GM19397 (cell line): ENCODE measurements at regions not wholly inside any gene's neighbourhood (a gene's known extent, or its start where the extent isn't known, plus 50 kb on each side); places are given as distances from the start of the nearest gene placed in this dataset.

Experiments
- ATAC-seq: cut with Tn5 transposase; IDR thresholded peaks from one replicate; pipeline ENCODE4 v1.9.1; 2021; ENCODE audit warnings: mild to moderate bottlenecking, moderate library complexity; ENCODE audit not compliant: unreplicated experiment

DNA sequence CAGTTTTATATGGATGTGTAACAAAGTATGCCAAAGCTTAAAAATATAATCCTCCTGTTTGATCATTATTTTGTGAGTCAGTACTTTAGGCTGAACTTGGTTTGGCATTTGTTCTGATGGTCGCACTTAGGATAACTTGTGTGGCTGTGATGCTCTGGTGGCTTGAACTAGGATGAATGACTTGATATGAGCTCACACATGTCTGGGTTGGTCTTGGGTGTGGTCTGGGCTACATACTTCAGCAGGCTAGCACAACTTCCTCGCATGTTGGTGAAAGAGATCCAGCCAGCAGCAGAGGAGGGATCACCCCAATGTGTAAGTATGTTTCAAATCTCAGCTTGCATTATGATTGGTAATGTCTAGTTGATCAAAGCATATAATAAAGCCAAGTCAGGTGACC lies 969.1 kb upstream of the PCDH9 start:
- ATAC-seq: no peak

DNA sequence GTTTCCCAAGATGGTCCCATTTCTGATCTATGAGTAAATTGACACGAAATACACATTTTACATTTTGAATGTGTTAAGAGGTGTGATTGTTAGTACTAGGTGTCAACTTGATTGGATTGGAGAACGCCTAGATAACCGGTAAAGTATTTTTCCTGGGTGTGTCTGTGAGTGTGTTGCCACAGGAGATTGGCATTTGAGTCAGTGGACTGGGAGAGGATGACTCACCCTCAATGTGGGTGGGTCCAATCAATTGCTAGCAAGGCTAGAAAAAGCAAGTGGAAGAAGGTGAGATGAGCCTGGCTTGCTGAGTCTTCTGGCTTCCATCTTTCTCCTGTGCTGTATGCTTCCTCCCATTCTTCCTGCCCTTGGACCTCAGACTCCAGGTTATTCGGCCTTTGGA lies 960.7 kb upstream of the PCDH9 start:
- no peak for ATAC-seq

DNA sequence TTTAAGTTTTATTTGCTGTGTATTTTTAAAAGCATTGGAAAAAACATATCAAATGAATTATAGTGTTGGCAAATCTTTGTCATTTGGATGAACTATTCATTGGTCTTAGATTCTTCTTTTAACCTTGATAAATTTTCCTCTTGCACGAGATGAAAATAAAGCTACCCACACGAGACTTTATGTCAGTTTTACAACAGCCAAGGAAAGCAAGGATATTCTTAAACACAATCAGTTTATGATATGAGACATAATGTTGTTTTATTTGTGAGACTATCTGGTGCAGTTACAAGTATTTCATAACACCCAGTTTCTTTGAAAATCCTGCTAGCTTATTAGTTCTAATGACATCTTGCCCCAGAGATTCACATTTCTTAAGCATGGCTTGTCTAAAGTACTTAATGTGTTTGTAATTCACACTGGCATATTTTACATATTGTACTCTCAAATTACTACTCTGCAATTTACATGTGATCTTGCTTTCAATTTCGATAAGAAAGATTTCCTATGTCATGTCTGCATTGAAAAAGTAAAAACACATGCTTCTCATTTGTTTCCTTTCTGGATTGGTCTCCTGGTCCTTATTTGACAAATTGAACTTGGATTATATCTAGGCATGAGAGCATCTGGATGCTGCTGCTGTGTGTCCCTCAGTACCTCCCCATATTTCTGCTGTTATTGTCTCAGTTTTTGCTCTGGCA lies 955.5 kb upstream of the PCDH9 start:
- ATAC-seq: no peak

DNA sequence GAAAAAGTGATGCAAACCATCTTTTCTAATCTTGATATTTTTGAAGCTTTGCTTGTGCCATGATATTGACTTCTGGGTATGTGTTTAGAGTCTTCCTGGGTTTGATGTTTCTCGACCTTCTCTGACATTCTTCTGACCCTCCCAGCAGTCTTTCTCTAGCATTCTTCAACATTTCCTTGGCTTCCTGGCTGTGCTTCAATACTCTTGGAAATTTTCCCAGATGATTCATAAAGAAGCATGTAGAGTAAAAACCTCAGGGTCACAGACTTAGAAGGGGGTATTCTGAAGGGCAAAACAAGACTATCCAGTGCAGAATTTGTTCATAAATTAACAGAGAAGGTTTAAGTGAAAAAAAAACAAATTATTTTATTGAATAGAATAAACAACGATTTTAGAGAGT lies 946.3 kb upstream of the PCDH9 start:
- no peak for ATAC-seq

DNA sequence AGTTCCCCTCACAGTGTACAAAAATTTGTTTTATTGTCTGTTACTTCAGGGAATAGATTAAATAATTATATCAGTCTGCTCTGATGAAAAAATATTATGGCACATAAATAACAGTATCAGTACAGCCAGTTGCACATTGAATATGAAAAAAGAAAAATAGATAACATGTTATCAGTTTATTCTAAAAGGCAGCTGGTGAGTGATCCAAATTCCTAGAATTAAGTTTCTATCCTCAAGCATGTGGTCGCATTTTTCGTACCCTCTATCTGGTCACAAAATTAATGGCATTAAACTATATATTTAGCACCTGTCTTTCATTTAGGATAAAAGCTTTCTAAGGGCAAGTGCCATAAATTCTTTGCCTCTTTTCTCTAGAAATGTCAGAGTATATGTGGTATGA lies 944.8 kb upstream of the PCDH9 start:
- no peak for ATAC-seq

DNA sequence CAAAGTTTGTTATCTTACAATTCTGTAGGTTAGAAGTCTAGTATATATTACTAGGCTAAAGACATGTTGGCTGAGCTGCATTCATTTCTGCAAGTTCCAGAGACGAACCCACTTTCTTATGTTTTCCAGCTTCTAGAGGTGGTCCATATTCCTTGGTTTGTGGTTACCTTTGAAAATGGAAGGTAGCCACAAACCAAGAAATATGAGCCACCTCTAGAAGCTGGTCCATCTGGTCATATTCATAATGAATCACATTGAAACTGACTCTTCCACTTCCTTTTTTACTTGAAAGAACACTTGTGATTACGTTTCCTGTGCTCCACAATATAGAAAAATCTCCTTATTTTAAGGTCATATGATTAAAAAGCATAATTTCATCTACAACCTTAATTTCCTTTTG lies 943.0 kb upstream of the PCDH9 start:
- no peak for ATAC-seq

DNA sequence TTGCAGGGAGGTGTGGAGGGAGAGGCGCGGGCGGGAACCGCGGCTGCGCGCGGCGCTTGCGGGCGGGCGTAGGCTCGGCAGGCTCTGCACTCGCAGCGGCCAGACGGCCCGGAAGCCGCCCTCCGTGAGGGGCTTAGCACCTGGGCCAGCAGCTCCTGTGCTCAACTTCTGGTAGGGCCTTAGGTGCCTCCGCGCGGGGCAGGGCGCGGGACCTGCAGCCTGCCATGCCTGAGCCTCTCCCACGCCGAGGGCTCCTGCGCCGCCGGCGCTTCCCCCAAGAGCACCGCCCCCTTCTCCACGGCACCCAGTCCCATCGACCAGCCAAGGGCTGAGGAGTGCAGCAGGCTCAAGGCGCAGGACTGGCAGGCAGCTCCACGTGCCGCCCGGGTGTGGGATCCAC lies 940.8 kb upstream of the PCDH9 start:
- no peak for ATAC-seq

DNA sequence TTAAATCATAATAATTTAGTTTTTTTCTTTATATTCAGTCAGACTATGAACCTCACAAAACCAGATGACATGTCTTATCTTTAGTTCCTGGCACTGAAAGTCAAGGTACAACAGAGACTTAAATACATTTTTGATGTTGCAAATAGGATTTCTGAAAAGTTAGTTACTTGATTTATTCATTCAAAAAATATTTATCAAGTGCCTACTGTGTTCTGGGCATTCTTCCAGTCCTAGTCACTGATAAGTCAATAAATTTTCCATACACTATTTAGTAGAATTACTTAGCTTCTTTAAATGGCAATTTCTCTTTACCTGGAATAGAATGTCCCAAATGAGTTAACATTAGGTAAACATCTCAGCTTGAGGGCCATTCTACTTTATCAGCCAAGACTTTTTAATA lies 938.3 kb upstream of the PCDH9 start:
- no peak for ATAC-seq

DNA sequence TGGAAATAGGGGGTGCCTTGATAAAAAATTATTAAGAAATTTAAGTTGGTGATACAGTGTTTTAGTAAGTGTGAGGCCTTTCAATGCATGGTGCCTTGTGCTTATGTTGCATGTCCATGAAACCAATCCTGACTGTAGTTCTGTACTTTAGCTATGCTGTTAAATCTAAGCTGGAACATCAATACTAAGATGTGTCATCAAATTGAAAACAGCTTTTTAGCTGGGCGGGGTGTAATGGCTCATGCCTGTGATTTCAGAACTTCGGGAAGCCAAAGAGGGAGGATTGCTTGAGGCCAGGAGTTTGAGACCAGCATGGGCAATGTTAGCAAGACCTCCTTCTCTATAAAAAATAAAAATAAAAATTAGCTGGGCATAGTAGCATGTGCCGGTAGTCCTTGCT lies 930.3 kb upstream of the PCDH9 start:
- ATAC-seq: no peak

DNA sequence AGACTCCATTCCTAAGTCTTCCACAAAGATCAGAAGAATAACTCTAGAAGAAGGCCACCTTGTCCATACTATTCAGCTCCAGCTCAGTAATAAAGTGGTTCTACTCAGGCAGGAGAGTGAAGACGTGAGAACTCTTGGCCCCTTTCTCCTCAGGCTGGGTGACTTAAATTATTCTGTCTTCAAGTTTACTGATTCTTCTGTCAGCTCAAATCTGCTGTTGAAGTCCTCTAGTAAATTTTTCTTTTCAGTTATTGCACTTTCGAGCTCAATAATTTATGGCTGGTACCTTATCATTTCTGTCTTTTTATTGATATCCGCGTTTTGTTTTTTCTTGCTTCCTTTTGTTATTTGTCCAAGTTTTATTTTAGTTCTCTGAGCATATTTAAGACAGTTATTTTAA lies 922.3 kb upstream of the PCDH9 start:
- no peak for ATAC-seq

DNA sequence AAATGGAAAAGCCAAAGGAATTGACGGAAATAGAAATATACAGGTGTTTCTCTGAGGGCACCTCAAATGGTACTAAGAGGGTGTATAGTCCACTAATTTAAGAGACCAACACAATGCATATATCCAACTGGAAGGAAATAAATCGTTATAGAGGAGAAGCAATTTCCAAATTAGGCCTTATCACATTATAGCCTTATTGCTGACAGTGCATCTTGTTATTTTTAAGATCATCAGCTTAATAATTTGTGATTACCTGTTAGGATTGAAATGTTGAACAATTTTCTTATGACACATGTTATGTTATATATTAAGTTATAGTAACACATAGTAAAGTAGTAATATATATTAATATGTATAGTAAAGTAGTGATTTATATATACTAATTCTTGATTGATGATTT lies 915.7 kb upstream of the PCDH9 start:
- ATAC-seq: no peak

DNA sequence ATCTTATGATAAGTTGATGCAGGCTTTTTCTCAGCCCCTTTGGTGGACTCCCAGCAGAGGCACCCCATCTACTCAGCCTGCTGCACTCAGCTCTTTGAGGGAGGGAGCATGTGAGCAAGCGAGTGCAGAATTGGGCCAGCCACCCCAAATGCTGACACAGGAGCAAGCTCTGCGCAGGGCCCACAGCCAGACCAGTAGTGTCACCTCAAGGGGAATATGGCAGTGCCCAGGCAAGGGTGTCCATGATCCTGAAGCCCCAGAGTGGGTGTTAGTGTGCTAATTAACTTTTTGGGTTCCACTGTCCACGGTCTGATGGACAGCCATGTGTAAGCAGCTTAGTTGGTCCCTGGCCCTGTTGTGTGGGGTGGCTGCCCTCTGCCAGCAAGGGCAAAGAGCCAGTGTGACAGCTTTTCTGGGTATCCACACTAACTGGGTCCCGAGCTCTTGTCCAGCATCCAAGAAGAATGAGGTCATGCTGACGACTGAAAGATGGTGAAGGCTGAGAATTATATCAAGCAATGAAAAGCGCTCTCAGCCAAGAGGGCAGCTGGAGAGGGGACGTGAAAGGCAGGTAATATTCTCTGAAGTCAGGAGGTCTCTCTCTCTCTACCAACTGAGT lies 898.3 kb upstream of the PCDH9 start:
- ATAC-seq: no peak

DNA sequence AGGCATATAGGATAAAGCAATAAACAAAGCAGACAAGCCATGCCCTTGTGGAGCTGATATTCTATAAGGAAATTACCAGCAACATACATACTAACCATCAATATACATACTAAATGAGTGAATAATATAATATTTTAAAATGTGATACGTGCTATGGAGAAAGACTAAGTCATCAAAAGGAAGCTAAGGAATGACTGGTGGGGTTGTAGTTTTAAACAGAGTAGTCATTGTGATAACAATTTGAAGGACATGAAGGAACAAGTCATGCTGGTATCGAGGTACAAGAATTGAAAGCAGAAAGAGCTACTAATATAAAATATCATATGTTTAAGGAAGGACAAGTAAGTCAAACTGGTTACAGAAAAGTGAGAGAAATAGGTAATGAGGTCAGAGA lies 894.9 kb upstream of the PCDH9 start:
- ATAC-seq: no peak

DNA sequence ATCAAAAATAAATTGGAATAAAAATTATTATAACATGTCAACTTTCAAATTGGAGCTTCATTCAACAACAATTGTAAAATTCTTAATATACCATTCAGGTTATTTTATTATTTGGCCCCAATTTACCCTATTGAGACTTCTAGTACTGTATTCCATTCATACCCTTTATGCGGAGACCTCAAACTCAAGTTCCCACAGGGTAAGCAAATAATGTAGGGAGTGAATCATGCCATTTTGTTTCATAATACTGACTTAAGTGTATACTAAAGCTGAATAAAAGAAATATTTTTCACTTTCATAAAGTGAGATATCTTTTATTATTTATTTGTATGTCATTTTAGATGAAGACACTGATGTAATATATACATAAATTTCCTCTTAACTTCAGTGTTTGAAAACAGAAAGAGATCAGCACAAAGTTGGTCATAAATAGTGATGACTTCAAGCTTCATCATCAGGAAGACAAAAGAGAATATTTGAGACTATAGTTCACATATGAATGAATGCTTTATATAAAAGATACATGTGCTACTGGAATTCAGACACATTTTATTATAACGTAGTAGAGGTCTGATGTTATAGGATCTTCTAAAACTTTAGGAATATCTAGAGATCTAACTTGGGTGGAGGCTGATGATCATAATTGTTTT lies 894.4 kb upstream of the PCDH9 start:
- no peak for ATAC-seq

DNA sequence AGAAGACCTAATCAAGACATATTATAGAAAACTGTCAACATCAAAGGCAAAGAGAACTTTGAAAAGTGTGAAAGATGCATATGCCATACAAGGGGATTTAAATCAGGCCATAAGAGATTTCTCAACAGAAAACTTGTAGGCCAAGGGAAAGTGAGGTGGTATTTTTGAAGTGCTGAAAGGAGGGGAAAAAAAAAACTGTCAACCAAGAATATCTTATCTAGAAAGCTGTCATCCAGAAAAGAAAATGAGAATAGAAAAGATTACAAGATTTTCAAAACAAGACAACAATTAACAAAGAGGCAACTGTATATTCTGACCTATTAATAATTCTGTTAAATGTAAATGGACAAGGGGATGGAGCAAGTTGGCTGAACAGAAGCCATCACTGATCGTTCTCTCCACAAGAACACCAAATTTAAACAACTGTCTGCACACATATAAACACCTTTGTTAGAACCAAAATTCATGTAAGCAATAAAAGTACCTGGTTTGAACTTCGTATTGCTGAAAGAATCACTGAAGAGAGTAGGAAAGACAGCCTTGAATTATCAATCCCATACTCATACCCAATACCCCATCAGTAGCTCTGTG lies 880.1 kb upstream of the PCDH9 start:
- no peak for ATAC-seq

DNA sequence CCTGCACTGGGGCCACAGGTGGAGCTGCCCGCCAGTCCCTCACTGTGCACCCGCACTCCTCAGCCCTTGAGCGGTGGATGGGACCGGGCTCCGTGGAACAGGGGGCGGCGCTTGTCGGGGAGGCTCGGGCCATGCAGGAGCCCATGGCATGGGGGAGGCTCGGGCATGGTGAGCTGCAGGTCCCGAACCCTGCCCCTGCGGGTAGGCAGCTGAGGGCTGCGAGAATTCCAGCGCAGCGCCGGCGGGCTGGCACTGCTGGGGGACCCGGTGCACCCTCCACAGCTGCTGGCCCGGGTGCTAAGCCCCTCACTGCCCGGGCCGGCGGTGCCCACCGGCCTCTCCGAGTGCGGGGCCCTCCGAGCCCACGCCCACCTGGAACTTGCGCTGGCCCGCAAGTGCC lies 877.5 kb upstream of the PCDH9 start:
- ATAC-seq: no peak

DNA sequence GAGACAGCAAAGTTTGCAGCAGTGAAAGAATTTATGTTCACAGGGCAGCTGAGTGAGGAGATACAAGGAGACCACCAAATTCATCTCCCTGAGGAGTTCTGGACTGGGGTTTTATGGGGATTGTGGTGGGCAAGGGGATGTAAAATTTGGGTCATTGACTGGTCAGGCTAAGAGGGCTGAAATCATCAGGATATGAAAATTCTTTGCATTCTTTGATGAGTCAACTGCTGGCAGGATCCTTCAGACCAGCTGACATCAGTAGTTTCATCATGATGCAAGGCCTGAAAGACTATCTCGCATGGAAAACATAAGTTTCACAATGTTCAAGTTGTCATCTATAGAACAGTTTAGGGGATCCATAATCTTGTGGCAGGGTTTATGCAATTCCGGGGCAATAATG lies 869.5 kb upstream of the PCDH9 start:
- no peak for ATAC-seq

DNA sequence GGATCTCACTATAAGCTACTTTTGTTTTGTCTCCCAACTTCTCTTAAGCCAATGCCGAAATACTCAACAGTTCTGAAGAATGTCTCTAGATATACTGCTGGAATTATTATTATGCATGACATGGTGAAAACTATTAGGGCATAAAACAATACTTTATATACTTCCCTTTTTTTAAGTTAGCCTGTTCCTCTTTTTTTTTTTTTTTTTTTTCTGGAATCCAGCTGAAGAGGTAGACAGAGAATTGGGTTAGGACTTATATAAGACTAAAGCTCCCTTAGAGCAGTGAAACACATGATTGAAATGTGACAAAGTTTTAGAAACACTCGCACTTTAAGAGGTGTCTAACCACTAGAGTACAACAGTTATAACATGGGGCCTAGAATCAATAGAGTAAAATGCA lies 850.9 kb upstream of the PCDH9 start:
- no peak for ATAC-seq

DNA sequence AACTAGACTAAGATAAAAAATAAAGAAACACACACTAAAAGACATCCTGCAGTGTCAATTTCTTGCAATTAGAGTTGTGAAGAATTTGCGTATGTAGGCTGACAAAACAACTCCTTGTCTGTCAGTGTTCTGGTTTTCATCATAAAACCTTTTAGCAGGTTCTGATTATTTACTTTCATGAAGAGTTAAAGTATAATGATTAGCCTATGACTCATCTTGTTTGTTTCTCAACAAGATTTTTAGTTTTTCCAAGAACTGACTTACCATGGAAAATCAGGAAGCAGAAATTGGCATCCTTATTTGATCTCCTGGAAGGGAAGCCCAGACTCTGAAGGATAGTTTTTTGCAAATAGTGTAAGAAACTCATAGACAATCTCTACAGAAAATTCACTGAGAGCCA lies 848.7 kb upstream of the PCDH9 start:
- ATAC-seq: no peak

DNA sequence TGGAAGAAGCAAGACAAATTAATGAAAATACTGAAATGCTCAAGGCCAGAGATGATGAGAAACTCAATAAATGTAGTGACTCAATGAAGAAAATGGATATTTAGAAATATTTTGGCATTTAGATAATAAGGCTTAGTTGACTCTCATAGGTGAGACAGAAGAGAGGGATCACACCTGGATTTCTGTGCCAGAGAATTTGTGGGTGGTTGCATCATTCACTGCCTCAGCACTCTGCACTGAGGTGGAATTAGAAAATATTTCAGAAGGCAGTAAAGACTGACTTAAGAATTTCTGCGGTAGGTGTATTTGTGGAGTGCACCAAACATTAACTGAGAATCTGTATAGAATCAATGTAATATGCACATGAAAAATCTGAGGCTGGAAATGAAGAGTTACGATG lies 848.3 kb upstream of the PCDH9 start:
- no peak for ATAC-seq

DNA sequence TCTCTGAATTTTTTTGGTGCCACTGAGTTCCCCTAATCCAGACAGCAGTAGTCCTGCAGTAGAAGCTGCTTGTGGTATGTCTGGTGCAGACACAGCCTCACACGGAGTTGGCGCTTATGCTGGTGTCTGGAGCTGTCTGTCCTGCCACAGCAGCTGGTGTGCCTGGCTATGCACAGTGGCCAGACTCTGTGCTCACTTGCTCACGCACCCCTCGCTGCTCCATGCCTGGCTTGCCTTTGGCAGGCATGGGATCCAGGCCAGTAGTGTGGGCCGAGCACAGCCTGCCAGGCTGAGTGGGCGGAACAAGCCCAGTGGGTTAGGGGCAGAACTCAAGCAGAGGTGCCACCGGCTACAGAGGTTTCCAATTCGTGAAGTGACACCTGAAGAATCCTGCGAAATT lies 845.9 kb upstream of the PCDH9 start:
- no peak for ATAC-seq

DNA sequence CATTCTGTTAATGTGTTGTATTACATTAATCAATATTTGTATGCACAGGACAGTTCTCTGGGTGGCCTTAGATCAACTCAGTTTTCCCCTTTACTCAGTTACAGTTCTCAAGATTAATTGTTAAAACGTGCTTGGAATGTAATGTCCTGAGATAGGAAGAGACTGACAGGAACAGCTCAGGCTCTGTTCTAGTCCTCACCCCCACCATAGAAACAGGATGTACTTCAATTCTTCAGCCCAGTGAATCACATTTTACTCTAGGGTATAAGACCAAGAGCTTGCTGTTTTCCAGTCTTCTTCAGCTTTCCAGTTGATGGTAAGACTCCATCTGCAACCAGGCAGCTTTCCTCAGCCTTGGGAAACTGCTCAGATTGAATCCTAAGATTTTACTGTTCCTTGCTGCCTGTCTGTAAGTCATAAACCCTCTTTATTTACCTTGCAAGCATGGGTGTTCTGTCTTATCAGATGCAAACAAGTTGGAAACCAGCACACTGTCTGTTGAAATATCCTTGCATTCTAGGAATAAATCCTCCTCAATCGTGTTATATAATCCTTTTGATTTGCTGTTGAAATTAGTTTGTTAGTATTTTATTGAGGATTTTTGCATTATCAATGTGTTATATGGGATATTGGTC lies 836.9 kb upstream of the PCDH9 start:
- no peak for ATAC-seq
